Parathyroid adenoma (tissue), 2 donors: ENCODE measurements at regions not wholly inside any gene's neighbourhood (a gene's known extent, or its start where the extent isn't known, plus 50 kb on each side); places are given as distances from the start of the nearest gene placed in this dataset.

Experiments
- H2AFZ ChIP-seq: fragments of 300-600 bp; sonication (generic); one replicate; pipeline ENCODE4 v1.7.0; 2017; ENCODE audit warnings: antibody characterized with exemption, mild to moderate bottlenecking
- H3K27ac ChIP-seq: fragments of 300-600 bp; sonication (generic); one replicate; pipeline ENCODE4 v1.7.0; 2017
- H3K27me3 ChIP-seq: fragments of 300-600 bp; sonication (generic); one replicate; pipeline ENCODE4 v1.7.0; 2017; ENCODE audit warnings: low read length; ENCODE audit not compliant: control insufficient read depth, insufficient read depth
- H3K36me3 ChIP-seq: fragments of 300-600 bp; sonication (generic); one replicate; pipeline ENCODE4 v1.7.0; 2017; ENCODE audit warnings: low read length; ENCODE audit not compliant: control insufficient read depth, insufficient read depth
- H3K4me1 ChIP-seq: fragments of 300-600 bp; sonication (generic); one replicate; pipeline ENCODE4 v1.7.0; 2017; ENCODE audit warnings: control low read depth
- H3K4me2 ChIP-seq: fragments of 300-600 bp; sonication (generic); one replicate; pipeline ENCODE4 v1.7.0; 2017; ENCODE audit warnings: low read length
- H3K4me3 ChIP-seq: fragments of 300-600 bp; sonication (generic); one replicate; pipeline ENCODE4 v1.7.0; 2017; ENCODE audit warnings: low read depth, low read length
- H3K79me2 ChIP-seq: fragments of 300-600 bp; sonication (generic); one replicate; pipeline ENCODE4 v1.7.0; 2017; ENCODE audit warnings: control low read depth
- H3K9ac ChIP-seq: fragments of 300-600 bp; sonication (generic); one replicate; pipeline ENCODE4 v1.7.0; 2017; ENCODE audit warnings: mild to moderate bottlenecking
- H3K9me3 ChIP-seq: fragments of 300-600 bp; sonication (generic); one replicate; pipeline ENCODE4 v1.7.0; 2017; ENCODE audit warnings: low read length; ENCODE audit not compliant: control insufficient read depth
- CTCF ChIP-seq: fragments of 300-600 bp; sonication (generic); IDR thresholded peaks from one replicate; pipeline ENCODE4 v1.7.0; 2017; ENCODE audit warnings: antibody characterized with exemption, mild to moderate bottlenecking
- donor health status: primary hyperparathyroidism.

- H3K9me3 ChIP-seq, result no peaks in the 10 kb centered on the region
- H3K4me1 ChIP-seq, result peaks cover 7% of the 10 kb centered on the region
- no peaks in the 10 kb centered on the region for H3K27me3 ChIP-seq
- peak overlapping the region; percentile 60 for H2AFZ ChIP-seq
- peak overlapping the region; percentile 11 for H3K4me3 ChIP-seq
- no peak for TF ChIP-seq CTCF
- peak overlapping the region; percentile 56 for H3K4me2 ChIP-seq
- no peaks in the 10 kb centered on the region for H3K79me2 ChIP-seq
- H3K27ac ChIP-seq, result peak overlapping the region; percentile 84
- no peak overlapping the region for H3K9ac ChIP-seq
- H3K36me3 ChIP-seq, result no peaks in the 10 kb centered on the region
Measured at GRCh38 chr1:193456811-193457280, 270.4 kb upstream of the B3GALT2 start.

GRCh38 chr1:193451606-193452005, 265.2 kb upstream of the B3GALT2 start:
- Histone ChIP-seq H3K4me2 (no peak overlapping the region), H3K79me2 (no peaks in the 10 kb centered on the region), H3K9me3 (no peaks in the 10 kb centered on the region), H3K9ac (no peak overlapping the region), H3K36me3 (no peaks in the 10 kb centered on the region), H2AFZ (no peak overlapping the region), H3K27me3 (no peaks in the 10 kb centered on the region), H3K4me3 (no peak overlapping the region), H3K4me1 (peaks cover 2% of the 10 kb centered on the region), H3K27ac (no peak overlapping the region)
- TF ChIP-seq CTCF, result no peak

GRCh38 chr1:193451001-193451400, 264.6 kb upstream of the B3GALT2 start:
- Histone ChIP-seq H3K36me3 (no peaks in the 10 kb centered on the region), H3K9me3 (no peaks in the 10 kb centered on the region), H3K4me1 (peaks cover 2% of the 10 kb centered on the region), H3K27me3 (no peaks in the 10 kb centered on the region), H3K4me2 (no peak overlapping the region), H3K4me3 (no peak overlapping the region), H3K79me2 (no peaks in the 10 kb centered on the region), H3K9ac (no peak overlapping the region), H2AFZ (no peak overlapping the region), H3K27ac (no peak overlapping the region)
- no peak for TF ChIP-seq CTCF

- no peaks in the 10 kb centered on the region for H3K79me2 ChIP-seq
- H3K9me3 ChIP-seq, result no peaks in the 10 kb centered on the region
- no peak overlapping the region for H3K4me2 ChIP-seq
- no peaks in the 10 kb centered on the region for H3K27me3 ChIP-seq
- peaks cover 2% of the 10 kb centered on the region for H3K4me1 ChIP-seq
- no peaks in the 10 kb centered on the region for H3K36me3 ChIP-seq
- peak overlapping the region; percentile 39 for H3K27ac ChIP-seq
- peak overlapping the region; percentile 60 for H2AFZ ChIP-seq
- no peak overlapping the region for H3K9ac ChIP-seq
- no peak for TF ChIP-seq CTCF
- H3K4me3 ChIP-seq, result no peak overlapping the region
Measured at GRCh38 chr1:193448682-193449461, 262.5 kb upstream of the B3GALT2 start.

GRCh38 chr1:193443886-193444285, 257.5 kb upstream of the B3GALT2 start:
- no peaks in the 10 kb centered on the region for H3K36me3 ChIP-seq
- H3K4me1 ChIP-seq, result no peaks in the 10 kb centered on the region
- H3K4me2 ChIP-seq, result no peak overlapping the region
- H3K27ac ChIP-seq, result no peak overlapping the region
- H3K9me3 ChIP-seq, result no peaks in the 10 kb centered on the region
- no peaks in the 10 kb centered on the region for H3K79me2 ChIP-seq
- H3K27me3 ChIP-seq, result no peaks in the 10 kb centered on the region
- no peak overlapping the region for H2AFZ ChIP-seq
- no peak overlapping the region for H3K4me3 ChIP-seq
- TF ChIP-seq CTCF, result no peak
- H3K9ac ChIP-seq, result no peak overlapping the region
